Endodermal cell (in vitro differentiated cells): ENCODE measurements at regions not wholly inside any gene's neighbourhood (a gene's known extent, or its start where the extent isn't known, plus 50 kb on each side); places are given as distances from the start of the nearest gene placed in this dataset.

ENCODE experiments used
- DNase-seq: peaks from one replicate; pipeline ENCODE4 v3.0.0-alpha.2; 2017
- H3K27ac ChIP-seq: 2 replicates; pipeline ENCODE4 v1.5.1; 2013; ENCODE audit warnings: mild to moderate bottlenecking, low read depth, low read length, moderate library complexity
- H3K27me3 ChIP-seq: 2 replicates; pipeline ENCODE4 v1.6.1; 2013; ENCODE audit warnings: mild to moderate bottlenecking, low read length, moderate library complexity; ENCODE audit not compliant: insufficient read depth, control insufficient read depth, poor library complexity, severe bottlenecking
- H3K36me3 ChIP-seq: 2 replicates; pipeline ENCODE4 v1.7.0; 2013; ENCODE audit warnings: mild to moderate bottlenecking, low read length, moderate library complexity; ENCODE audit not compliant: control insufficient read depth, insufficient read depth
- H3K4me1 ChIP-seq: one replicate; pipeline ENCODE4 v1.7.0; 2013; ENCODE audit warnings: low read length; ENCODE audit not compliant: control insufficient read depth, insufficient read depth
- H3K4me3 ChIP-seq: 2 replicates; pipeline ENCODE4 v1.5.1; 2013; ENCODE audit warnings: mild to moderate bottlenecking, low read length, moderate library complexity
- H3K9ac ChIP-seq: 2 replicates; pipeline ENCODE4 v1.6.1; 2013; ENCODE audit warnings: mild to moderate bottlenecking, low read length, moderate library complexity; ENCODE audit not compliant: poor library complexity, severe bottlenecking; ENCODE audit errors: extremely low read depth
- H3K9me3 ChIP-seq: 2 replicates; pipeline ENCODE4 v1.6.1; 2013; ENCODE audit warnings: mild to moderate bottlenecking, low read length, moderate library complexity; ENCODE audit not compliant: control insufficient read depth
- H3K27ac Mint-ChIP-seq: 2 replicates; pipeline ENCODE4 v1.8.0; 2020; ENCODE audit warnings: mixed read lengths
- H3K27me3 Mint-ChIP-seq: 2 replicates; pipeline ENCODE4 v1.8.0; 2021; ENCODE audit warnings: mild to moderate bottlenecking, mixed read lengths; ENCODE audit not compliant: insufficient read depth
- H3K36me3 Mint-ChIP-seq: 2 replicates; pipeline ENCODE4 v1.8.0; 2020; ENCODE audit warnings: low read depth, mixed read lengths
- H3K4me1 Mint-ChIP-seq: 2 replicates; pipeline ENCODE4 v1.8.0; 2020; ENCODE audit warnings: mixed read lengths
- H3K4me3 Mint-ChIP-seq: 2 replicates; pipeline ENCODE4 v1.8.0; 2020; ENCODE audit warnings: mild to moderate bottlenecking, moderate library complexity, mixed read lengths
- H3K9me3 Mint-ChIP-seq: 2 replicates; pipeline ENCODE4 v1.8.0; 2020; ENCODE audit warnings: mild to moderate bottlenecking, mixed read lengths
- WGBS, 2 experiments: methylation state at CpG; one replicate each; pipeline versions ENCODE4 v1.1.5 to v1.1.7; 2013; ENCODE audit warnings: missing lambda C conversion rate in 2 of 2, mixed read lengths in 1 of 2; ENCODE audit not compliant: insufficient coverage in 1 of 2, insufficient read length in 1 of 2; 5-methylcytosine and 5-hydroxymethylcytosine counted together
- TF ChIP-seq, protein P1 (sequence below): fragments of 200-600 bp; sonication (generic); conservative IDR thresholded peaks from 2 replicates; pipeline ENCODE4 v1.5.0; 2021; ENCODE audit warnings: antibody characterized with exemption, mild to moderate bottlenecking

DNA sequence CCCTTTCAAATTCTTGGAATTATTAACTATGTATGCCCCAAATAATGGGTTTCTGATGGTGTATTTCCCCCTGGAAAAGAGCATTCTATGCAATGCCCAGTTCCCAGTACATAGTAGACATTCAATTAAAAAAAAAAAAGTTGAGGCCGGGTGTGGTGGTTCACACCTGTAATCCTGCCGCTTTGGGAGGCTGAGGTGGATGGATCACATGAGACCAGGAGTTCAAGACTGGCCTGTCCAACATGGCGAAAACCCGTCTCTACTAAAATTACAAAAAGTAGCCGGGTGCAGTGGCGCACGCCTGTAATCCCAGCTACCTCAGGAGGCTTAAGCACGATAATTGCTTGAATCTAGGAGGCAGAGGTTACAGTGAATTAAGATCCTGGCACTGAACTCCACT lies 83.3 kb upstream of the ZNF217 start:
- Mint-ChIP-seq H3K27me3 (no peaks in the 10 kb centered on the region), H3K4me3 (no peak overlapping the region), H3K27ac (no peak overlapping the region), H3K9me3 (no peaks in the 10 kb centered on the region), H3K4me1 (peaks cover 29% of the 10 kb centered on the region), H3K36me3 (no peaks in the 10 kb centered on the region)
- H3K4me1 ChIP-seq, result peaks cover 10% of the 10 kb centered on the region
- TF ChIP-seq, protein P1, sequence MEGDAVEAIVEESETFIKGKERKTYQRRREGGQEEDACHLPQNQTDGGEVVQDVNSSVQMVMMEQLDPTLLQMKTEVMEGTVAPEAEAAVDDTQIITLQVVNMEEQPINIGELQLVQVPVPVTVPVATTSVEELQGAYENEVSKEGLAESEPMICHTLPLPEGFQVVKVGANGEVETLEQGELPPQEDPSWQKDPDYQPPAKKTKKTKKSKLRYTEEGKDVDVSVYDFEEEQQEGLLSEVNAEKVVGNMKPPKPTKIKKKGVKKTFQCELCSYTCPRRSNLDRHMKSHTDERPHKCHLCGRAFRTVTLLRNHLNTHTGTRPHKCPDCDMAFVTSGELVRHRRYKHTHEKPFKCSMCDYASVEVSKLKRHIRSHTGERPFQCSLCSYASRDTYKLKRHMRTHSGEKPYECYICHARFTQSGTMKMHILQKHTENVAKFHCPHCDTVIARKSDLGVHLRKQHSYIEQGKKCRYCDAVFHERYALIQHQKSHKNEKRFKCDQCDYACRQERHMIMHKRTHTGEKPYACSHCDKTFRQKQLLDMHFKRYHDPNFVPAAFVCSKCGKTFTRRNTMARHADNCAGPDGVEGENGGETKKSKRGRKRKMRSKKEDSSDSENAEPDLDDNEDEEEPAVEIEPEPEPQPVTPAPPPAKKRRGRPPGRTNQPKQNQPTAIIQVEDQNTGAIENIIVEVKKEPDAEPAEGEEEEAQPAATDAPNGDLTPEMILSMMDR, result no peak
- no peak overlapping the region for H3K27ac ChIP-seq
- DNase-seq, result no peak
- 96 to 97% methylated on average over 8 of the region's 8 CpGs for WGBS, 2 experiments
- no peak overlapping the region for H3K4me3 ChIP-seq
- no peaks in the 10 kb centered on the region for H3K9me3 ChIP-seq
- no peaks in the 10 kb centered on the region for H3K36me3 ChIP-seq
- H3K27me3 ChIP-seq, result no peaks in the 10 kb centered on the region
- no peak overlapping the region for H3K9ac ChIP-seq

DNA sequence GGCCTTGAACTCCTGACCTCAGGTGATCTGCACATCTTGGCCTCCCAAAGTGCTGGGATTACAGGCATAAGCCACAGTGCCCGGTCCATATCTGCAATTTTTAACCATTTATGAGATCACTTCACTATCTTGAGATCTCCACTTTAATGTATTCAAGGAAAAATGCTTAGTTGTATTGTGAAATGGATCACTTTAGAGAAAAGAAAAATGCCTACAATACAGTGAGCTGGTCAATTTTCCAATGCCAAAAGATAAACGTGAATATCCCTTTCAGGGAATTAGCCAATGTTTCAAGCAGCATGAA lies 82.8 kb upstream of the ZNF217 start:
- H3K4me1 Mint-ChIP-seq, result peaks cover 29% of the 10 kb centered on the region
- Histone ChIP-seq H3K4me3 (no peak overlapping the region), H3K36me3 (no peaks in the 10 kb centered on the region), H3K27ac (no peak overlapping the region), H3K9ac (no peak overlapping the region), H3K9me3 (no peaks in the 10 kb centered on the region), H3K27me3 (no peaks in the 10 kb centered on the region), H3K4me1 (peaks cover 10% of the 10 kb centered on the region)
- DNase-seq, result no peak
- TF ChIP-seq, protein P1, result no peak
- H3K9me3 Mint-ChIP-seq, result no peaks in the 10 kb centered on the region
- H3K4me3 Mint-ChIP-seq, result no peak overlapping the region
- WGBS, 2 experiments, result 94% methylated on average over 2 of the region's 2 CpGs; no CpG with 5 or more reads in 1 of the 2 experiments
- H3K27me3 Mint-ChIP-seq, result no peaks in the 10 kb centered on the region
- no peaks in the 10 kb centered on the region for H3K36me3 Mint-ChIP-seq
- H3K27ac Mint-ChIP-seq, result no peak overlapping the region

DNA sequence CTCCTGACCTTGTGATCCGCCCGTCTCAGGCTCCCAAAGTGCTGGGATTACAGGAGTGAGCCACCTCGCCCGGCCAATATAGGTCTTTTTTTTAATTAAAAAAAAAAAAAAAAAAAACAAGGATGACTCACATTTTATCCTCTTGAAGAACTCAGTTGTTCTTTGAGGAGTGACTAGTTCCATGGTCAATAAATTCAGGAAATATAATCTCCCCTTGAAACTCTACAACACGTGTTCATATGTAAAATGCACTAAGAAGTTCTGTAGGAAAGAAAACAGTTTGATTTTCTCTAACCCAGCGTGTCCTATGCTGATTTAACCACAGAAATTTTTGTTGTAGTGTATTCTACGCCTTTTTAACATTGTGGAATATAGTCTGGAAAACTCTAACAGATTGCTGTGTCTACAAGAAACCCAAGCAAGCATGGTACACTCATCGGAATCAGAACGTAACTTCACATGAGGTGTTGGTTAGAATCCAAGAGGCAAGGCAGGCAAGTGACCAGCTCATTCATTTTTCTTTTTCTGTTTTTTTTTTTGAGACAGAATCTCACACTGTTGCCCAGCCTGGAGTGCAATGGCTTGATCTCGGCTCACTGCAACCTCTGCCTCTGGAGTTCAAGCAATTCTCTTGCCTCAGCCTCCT lies 79.0 kb upstream of the ZNF217 start:
- Mint-ChIP-seq H3K4me3 (no peak overlapping the region), H3K9me3 (no peaks in the 10 kb centered on the region), H3K4me1 (peaks cover 3% of the 10 kb centered on the region), H3K36me3 (no peaks in the 10 kb centered on the region), H3K27me3 (no peaks in the 10 kb centered on the region), H3K27ac (no peak overlapping the region)
- Histone ChIP-seq H3K9me3 (no peaks in the 10 kb centered on the region), H3K27me3 (no peaks in the 10 kb centered on the region), H3K9ac (no peak overlapping the region), H3K36me3 (no peaks in the 10 kb centered on the region), H3K4me1 (peaks cover 5% of the 10 kb centered on the region), H3K4me3 (no peak overlapping the region), H3K27ac (no peak overlapping the region)
- TF ChIP-seq, protein P1, result no peak
- 94 to 98% methylated on average over 5 to 6 of the region's 10 CpGs for WGBS, 2 experiments
- no peak for DNase-seq
